ENCODE measurements at regions not wholly inside any gene's neighbourhood (a gene's known extent, or its start where the extent isn't known, plus 50 kb on each side); places are given as distances from the start of the nearest gene placed in this dataset.
"Not testable (repeated sequence)": the region's sequence is repeated elsewhere in the genome, so short reads cannot be mapped to it uniquely, and the experiment has no call there.

GRCh38 chr6:82534876-82535275 lies 171.3 kb downstream of the TPBG start:
- TF ChIP-seq CTCF (IDR thresholded peaks at IDR 0.05) (no peak), POLR2A (IDR thresholded peaks at IDR 0.05) (no peak)
- H3K27ac ChIP-seq, result no peak overlapping the region
- no peaks in the 10 kb centered on the region for H3K9me3 ChIP-seq
- intact Hi-C loops (cut with DNase I), result no loop called here
- no peaks in the 10 kb centered on the region for H3K4me1 ChIP-seq
- WGBS (ENCODE audit: insufficient coverage, low coverage, low lambda C conversion rate, missing lambda C conversion rate), result 58% methylated on average over 2 of the region's 2 CpGs
- no peak overlapping the region for H3K4me3 ChIP-seq
- no peaks in the 10 kb centered on the region for H3K36me3 ChIP-seq
- ATAC-seq (no peak), DNase-seq (no peak)
- H3K27me3 ChIP-seq, result no peaks in the 10 kb centered on the region

GRCh38 chr6:82549480-82549879 lies 185.9 kb downstream of the TPBG start:
- H3K36me3 ChIP-seq; H3K27me3 ChIP-seq; H3K27ac ChIP-seq; intact Hi-C loops (cut with DNase I); DNase-seq; ATAC-seq; H3K4me1 ChIP-seq; H3K4me3 ChIP-seq; H3K9me3 ChIP-seq: not testable (repeated sequence)
- WGBS (ENCODE audit: insufficient coverage, low coverage, low lambda C conversion rate, missing lambda C conversion rate), result 86% methylated on average over 1 of the region's 2 CpGs

- H3K27ac ChIP-seq; ATAC-seq; H3K36me3 ChIP-seq; H3K4me1 ChIP-seq; intact Hi-C loops (cut with DNase I); H3K4me3 ChIP-seq; H3K27me3 ChIP-seq; DNase-seq; H3K9me3 ChIP-seq: not testable (repeated sequence)
- WGBS (ENCODE audit: insufficient coverage, low coverage, low lambda C conversion rate, missing lambda C conversion rate), result 38% methylated on average over 2 of the region's 2 CpGs
Measured at GRCh38 chr6:82551311-82551710, 187.7 kb downstream of the TPBG start.

- H3K9me3 ChIP-seq, result no peaks in the 10 kb centered on the region
- WGBS (ENCODE audit: insufficient coverage, low coverage, low lambda C conversion rate, missing lambda C conversion rate), result 42% methylated on average over 2 of the region's 7 CpGs
- no peaks in the 10 kb centered on the region for H3K27me3 ChIP-seq
- H3K27ac ChIP-seq, result no peak overlapping the region
- intact Hi-C loops (cut with DNase I), result no loop called here
- ATAC-seq (no peak), DNase-seq (no peak)
- H3K4me1 ChIP-seq, result no peaks in the 10 kb centered on the region
- no peak for TF ChIP-seq CTCF (IDR thresholded peaks at IDR 0.05)
- no peak for TF ChIP-seq POLR2A (IDR thresholded peaks at IDR 0.05)
- no peak overlapping the region for H3K4me3 ChIP-seq
- H3K36me3 ChIP-seq, result no peaks in the 10 kb centered on the region
Measured at GRCh38 chr6:82551831-82552230, 188.2 kb downstream of the TPBG start.

DNA sequence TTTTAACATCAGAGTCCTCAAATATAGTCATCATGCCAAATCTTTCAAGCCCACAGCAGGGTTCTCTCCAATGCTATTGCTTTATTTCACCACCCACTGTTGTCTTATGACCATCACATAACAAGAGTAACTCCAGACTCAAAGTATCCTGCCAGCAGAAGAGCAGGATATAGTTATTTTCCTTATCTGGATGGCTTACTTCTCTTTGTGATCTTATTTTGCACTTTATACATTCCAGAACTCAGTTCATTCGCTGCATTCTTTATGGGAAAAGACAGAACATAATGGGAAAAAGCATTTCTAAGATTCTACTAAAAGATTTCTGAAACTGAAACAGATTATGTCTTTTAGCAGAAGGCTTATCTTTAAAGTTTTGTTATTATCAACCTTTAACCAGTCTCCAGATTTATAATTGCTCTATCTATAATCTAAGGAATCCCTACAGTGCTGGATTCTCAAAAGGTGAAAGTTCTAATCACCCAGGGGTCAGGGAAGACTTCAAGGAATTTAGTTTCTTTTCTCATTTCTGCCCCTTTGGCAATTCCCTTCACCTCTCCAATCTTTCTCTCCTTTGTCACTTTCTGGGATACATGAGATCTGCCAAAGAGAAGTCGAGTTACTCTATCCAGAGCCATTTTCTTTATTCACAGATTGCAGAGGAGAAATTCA lies 190.4 kb downstream of the TPBG start:
- Histone ChIP-seq H3K27ac (no peak overlapping the region), H3K9me3 (no peaks in the 10 kb centered on the region), H3K36me3 (no peaks in the 10 kb centered on the region), H3K4me3 (no peak overlapping the region), H3K27me3 (no peaks in the 10 kb centered on the region), H3K4me1 (no peaks in the 10 kb centered on the region)
- no peak for ATAC-seq
- no peak for DNase-seq
- 31% methylated on average over 2 of the region's 2 CpGs for whole genome bisulfite sequencing (ENCODE audit: insufficient coverage, low coverage, low lambda C conversion rate, missing lambda C conversion rate)
- intact Hi-C loops (cut with DNase I), result no loop called here
- no peak for TF ChIP-seq CTCF (IDR thresholded peaks at IDR 0.05)

- no peaks in the 10 kb centered on the region for H3K9me3 ChIP-seq
- H3K27ac ChIP-seq, result no peak overlapping the region
- intact Hi-C loops (cut with DNase I), result no loop called here
- H3K4me3 ChIP-seq, result no peak overlapping the region
- H3K27me3 ChIP-seq, result no peaks in the 10 kb centered on the region
- H3K36me3 ChIP-seq, result no peaks in the 10 kb centered on the region
- TF ChIP-seq CTCF (IDR thresholded peaks at IDR 0.05), result no peak
- no peak for TF ChIP-seq POLR2A (IDR thresholded peaks at IDR 0.05)
- no peak for ATAC-seq
- no peaks in the 10 kb centered on the region for H3K4me1 ChIP-seq
- no peak for DNase-seq
- WGBS (ENCODE audit: insufficient coverage, low coverage, low lambda C conversion rate, missing lambda C conversion rate), result 90% methylated on average over 1 of the region's 1 CpG
Measured at GRCh38 chr6:82554666-82555065, 191.0 kb downstream of the TPBG start.

Measured in right lobe of liver (tissue), 6 donors.